ENCODE measurements at regions not wholly inside any gene's neighbourhood (a gene's known extent, or its start where the extent isn't known, plus 50 kb on each side); places are given as distances from the start of the nearest gene placed in this dataset.
A peak's percentile ranks its signal among the peaks of the same experiment; 100 is the strongest.

GRCh38 chr21:16642353-16642752, 870.5 kb upstream of the CXADR start:
- no peak for DNase-seq (ENCODE audit: low read depth)

DNA sequence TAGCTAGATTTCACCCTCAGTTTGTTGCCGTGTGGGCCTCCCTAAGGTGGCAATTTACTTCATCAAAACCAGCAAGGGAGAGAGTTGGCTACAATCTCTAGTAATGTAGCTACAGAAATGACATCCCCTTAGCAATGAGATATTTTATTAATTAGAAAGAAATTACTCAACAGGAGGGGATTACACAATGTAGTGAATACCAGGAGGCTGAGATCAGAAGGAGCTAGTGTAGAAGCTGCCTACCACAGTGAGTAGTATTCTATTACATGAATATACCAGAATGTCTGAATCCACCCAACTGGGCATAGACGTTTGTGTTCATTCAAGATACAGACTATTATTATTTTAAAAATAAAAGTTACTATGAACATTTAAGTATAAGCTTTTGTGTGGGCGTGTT, 868.2 kb upstream of the CXADR start:
- DNase-seq (ENCODE audit: low read depth) = peak; percentile 17

DNA sequence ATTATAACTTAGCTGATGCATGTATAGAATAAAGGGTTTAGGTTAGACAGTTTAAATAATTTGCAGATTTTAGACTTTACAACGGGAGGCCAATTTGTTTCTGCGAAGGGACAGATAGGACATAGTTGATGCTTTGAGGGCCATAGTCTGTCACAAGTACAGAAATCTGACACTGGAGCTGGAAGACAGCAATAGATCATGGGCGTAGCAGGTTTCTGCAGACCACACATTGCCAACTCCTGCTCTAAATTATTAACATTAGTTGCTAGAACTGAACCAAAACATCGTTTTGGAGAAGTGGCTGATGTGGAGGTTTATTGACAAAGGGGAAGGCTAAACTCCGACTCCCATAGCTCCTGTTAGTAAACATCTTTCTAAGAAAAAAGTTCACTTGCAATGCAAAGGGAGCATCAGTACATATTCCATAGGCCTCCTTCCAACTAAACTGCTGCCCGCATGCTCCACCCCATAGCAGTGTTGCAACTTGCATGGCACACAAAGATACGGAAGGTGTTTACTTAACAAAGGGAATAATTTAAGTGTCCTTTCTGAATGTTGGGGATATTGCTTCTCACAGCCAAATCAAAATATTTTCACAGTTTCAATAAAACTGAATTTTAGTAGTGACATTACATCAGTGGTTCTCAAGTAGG, 862.0 kb upstream of the CXADR start:
- no peak for DNase-seq (ENCODE audit: low read depth)

DNA sequence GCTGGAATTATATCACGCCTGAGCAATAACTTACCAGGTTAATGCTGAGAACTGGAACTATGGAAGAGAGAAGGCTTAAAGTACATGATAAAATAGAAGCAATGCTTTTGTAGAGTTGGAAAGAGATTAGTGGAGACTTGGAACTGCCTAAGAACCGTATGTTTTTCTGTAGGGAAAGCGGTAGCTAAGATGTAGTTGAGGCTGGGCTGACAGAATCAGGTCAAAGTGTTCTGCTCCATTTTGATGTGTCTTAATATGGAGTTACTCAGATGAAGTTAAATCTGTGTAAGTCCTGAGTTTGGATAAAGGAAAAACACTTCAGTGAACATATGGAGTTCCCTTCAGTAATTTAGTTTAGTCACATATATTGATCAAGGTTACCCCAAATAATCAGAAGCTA, 860.9 kb upstream of the CXADR start:
- no peak for DNase-seq (ENCODE audit: low read depth)

GRCh38 chr21:16663436-16663835, 849.4 kb upstream of the CXADR start:
- DNase-seq (ENCODE audit: low read depth) = no peak

- DNase-seq (ENCODE audit: low read depth) = no peak
Observed at GRCh38 chr21:16667395-16667794, 845.4 kb upstream of the CXADR start.

- DNase-seq (ENCODE audit: low read depth) = no peak
Observed at GRCh38 chr21:16674949-16675348, 837.9 kb upstream of the CXADR start.

- no peak for DNase-seq (ENCODE audit: low read depth)
Observed at GRCh38 chr21:16676391-16676790, 836.5 kb upstream of the CXADR start.

GRCh38 chr21:16678429-16679160, 834.2 kb upstream of the CXADR start:
- no peak for DNase-seq (ENCODE audit: low read depth)

DNA sequence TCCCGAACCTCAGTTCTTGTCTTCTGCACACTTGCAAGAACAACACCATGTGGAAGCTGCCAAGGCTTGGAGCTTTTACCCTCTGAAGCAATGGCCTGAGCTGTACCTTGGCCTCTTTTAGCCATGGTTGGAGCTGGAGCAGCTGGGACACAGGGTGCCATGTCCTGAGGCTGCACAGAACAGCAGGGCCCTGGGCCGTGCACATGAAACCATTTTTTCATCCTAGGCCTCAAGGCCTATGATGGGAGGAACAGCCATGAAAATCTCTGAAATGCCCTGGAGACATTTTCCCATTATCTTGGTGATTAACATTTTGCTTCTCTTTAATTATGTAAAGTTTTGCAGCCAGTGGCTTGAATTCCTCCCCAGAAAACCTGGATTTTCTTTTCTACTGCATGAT, 817.8 kb upstream of the CXADR start:
- DNase-seq (ENCODE audit: low read depth) = no peak

DNA sequence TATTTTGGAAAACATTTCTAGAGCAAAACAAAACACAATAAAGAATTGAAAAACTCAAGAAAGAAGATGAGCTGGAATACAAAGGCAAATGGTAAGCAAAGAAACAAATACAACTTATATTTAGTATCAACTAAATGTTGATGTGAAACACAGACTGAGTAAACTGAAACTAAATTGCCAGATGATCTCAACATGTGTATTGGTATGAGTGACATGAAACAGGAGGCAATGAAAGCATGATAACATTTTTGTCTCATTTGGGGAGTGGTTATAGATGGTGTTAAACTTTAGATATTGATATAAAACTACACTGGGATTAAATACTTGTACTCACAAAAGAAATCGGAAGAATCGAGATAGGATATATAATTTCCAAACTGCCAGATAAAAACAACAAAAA, 805.6 kb upstream of the CXADR start:
- DNase-seq (ENCODE audit: low read depth) = no peak

DNA sequence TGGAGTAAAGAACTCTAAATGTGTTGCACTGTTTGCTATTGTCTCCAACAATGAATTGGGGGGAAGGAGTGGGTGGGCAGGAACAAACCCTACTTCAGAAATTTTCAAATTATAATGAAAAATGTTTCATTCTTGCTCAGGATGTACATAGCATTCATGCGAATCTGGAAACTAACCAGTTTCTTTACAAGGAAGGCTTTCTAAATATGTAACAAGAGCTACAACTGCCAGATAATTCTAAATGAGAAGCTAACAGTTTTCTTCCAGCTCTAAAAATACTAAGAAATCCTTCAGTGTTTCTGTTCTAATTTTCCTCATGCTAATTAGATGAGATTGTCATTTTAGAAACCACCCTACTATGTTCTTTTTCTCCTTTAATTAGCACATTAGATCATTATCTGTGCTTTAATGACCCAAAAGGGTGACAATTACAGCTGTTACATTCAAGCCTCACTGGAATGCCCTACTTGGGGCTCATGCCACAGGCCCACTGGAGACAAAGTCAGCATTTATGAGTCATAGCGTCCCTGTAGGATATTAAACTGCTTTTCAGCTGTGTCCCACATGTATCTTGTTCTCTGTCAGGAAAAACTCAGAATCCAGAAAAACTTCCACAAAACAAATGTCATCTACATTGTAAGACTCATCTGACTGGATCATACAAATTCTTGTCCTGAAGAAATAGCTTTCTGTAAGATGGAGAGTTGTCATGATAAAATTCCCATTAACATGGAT, 804.6 kb upstream of the CXADR start:
- DNase-seq (ENCODE audit: low read depth) = peak; percentile 44

DNA sequence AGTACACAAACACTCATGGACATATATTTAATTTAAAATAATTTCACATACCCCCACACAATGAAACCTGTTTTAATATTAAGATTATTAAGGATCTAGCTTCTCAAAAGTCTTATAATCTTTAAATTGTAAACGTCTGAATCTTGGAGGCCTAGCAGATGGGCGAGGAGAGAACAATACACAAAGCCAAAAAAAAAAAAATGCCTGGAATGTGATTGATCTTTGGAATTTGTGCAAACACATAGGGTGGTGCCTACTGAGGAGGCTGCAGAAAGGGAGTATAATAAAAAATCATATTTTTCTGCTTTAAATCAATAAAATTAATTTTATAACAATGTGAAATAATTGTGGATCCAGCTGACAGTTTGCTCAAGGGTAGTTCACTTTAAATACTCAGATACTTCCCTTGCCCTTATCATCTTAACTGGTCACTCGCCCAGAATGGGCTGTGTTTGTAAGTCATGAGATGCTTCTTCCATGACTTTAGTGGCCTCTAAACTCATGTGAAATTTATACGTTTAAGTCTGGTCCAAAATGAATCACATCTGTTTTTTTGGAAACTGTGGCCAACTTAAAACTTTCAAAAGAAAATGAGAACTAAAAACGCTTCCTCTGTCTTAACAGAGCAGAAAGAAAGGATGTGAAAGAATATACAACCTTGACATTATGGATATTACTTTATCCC, 802.8 kb upstream of the CXADR start:
- peak; percentile 60 for DNase-seq (ENCODE audit: low read depth)

DNA sequence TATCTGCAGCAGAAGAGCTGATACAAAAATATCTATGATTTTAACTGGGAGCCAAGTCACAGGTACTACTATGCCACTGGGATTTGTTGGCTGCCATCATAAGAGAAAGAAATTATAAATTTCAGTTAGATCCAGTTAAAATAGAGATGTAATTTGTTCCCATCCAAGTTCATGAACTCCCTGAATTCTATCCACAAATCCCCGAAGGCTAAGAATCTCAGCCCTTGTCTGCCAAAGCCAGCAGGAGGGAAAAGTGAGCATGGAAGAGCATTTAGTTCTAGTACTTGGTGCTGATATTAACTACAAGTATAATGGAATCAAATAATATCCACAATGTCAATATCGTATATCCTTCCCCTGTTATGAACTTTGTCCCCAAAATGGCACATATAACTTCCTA, 801.1 kb upstream of the CXADR start:
- DNase-seq (ENCODE audit: low read depth) = no peak

GRCh38 chr21:16713331-16714117, 799.3 kb upstream of the CXADR start:
- peak; percentile 17 for DNase-seq (ENCODE audit: low read depth)

- DNase-seq (ENCODE audit: low read depth) = no peak
Observed at GRCh38 chr21:16740511-16740910, 772.3 kb upstream of the CXADR start.

DNA sequence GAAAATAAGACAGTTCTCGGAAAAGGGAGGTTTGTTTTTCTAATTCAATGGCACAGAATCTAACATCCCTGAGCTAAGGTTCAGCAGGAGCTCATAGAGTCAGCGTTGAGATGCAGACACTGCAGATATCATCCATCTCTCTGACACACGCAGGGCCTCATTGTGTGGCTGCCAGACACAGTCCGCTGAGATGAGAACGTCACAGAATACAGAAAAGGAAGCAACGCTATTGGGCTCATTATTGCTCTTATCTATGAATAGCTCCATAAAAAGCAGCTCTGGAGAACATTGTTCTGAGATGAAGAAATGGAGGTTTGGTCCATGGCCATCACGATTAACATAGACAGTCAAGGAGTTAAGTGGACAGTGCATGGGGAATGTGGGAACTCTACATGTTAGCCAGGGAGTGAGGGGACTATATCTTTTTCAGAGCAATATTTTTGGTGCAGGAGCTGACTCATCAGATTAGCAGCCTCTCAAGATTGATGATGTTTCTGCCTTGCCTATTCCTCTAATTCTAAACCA, 771.6 kb upstream of the CXADR start:
- no peak for DNase-seq (ENCODE audit: low read depth)

GRCh38 chr21:16742131-16742641, 770.7 kb upstream of the CXADR start:
- DNase-seq (ENCODE audit: low read depth) = no peak

GRCh38 chr21:16742741-16743140, 770.1 kb upstream of the CXADR start:
- no peak for DNase-seq (ENCODE audit: low read depth)

- DNase-seq (ENCODE audit: low read depth) = no peak
Observed at GRCh38 chr21:16743317-16743716, 769.5 kb upstream of the CXADR start.

DNA sequence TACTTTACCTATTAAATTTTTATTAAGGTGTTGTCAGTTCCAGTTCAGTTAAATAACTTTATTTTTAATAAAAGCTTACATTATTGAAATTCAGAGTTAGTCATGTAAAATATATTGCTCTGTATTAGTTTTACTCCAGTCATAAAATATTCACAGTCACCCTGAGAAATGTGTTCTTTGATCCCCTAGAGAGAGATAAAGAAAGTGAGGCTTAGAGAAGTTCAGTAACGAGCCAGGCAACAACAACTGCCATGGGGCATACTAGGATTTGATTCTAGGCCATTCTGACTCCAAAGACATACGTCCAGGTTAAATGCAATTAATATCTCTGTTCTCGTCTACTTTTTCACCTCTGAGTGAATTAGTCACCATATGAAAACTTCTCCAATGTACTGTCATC, 761.9 kb upstream of the CXADR start:
- DNase-seq (ENCODE audit: low read depth) = no peak

All from GM04504 (cell line).